Liver (tissue), 8 donors: ENCODE measurements at regions not wholly inside any gene's neighbourhood (a gene's known extent, or its start where the extent isn't known, plus 50 kb on each side); places are given as distances from the start of the nearest gene placed in this dataset.
"Not testable (repeated sequence)": the region's sequence is repeated elsewhere in the genome, so short reads cannot be mapped to it uniquely, and the experiment has no call there.

ENCODE experiments used
- DNase-seq: peaks from one replicate; pipeline ENCODE4 v3.0.0-alpha.2; 2017; ENCODE audit warnings: low spot score
- H3K27ac ChIP-seq, 2 donors: one replicate each; pipeline ENCODE4 v1.7.0; 2013; ENCODE audit warnings: inconsistent platforms in 2 of 2, low read length in 2 of 2, control low read depth in 1 of 2, low read depth in 1 of 2, mild to moderate bottlenecking in 1 of 2
- H3K27me3 ChIP-seq, 4 donors: one replicate each; pipeline versions ENCODE4 v1.6.1 to v1.7.0; 2013; ENCODE audit warnings: low read length in 3 of 4, inconsistent platforms in 1 of 4, mild to moderate bottlenecking in 1 of 4, moderate library complexity in 1 of 4; ENCODE audit not compliant: control insufficient read depth in 4 of 4, insufficient read depth in 4 of 4
- H3K36me3 ChIP-seq, 4 donors: one replicate each; pipeline versions ENCODE4 v1.6.1 to v1.7.0; 2013; ENCODE audit warnings: low read length in 3 of 4, mild to moderate bottlenecking in 3 of 4, low read depth in 1 of 4, moderate library complexity in 1 of 4; ENCODE audit not compliant: control insufficient read depth in 4 of 4, insufficient read depth in 3 of 4
- H3K4me1 ChIP-seq, 4 donors: one replicate each; pipeline versions ENCODE4 v1.6.1 to v1.7.0; 2013; ENCODE audit warnings: low read length in 3 of 4, mild to moderate bottlenecking in 3 of 4, moderate library complexity in 1 of 4; ENCODE audit not compliant: control insufficient read depth in 4 of 4, insufficient read depth in 4 of 4
- H3K4me3 ChIP-seq, 3 donors: one replicate each; pipeline versions ENCODE4 v1.6.1 to v1.7.0; 2013; ENCODE audit warnings: low read length in 3 of 3, control low read depth in 1 of 3, low read depth in 1 of 3, mild to moderate bottlenecking in 1 of 3
- H3K9ac ChIP-seq, 2 donors: one replicate each; pipeline ENCODE4 v1.7.0; 2013; ENCODE audit warnings: low read length in 2 of 2, mild to moderate bottlenecking in 2 of 2, moderate library complexity in 2 of 2, control low read depth in 1 of 2, low read depth in 1 of 2
- H3K9me3 ChIP-seq, 4 donors: one replicate each; pipeline versions ENCODE4 v1.6.1 to v1.7.0; 2013; ENCODE audit warnings: low read length in 3 of 4; ENCODE audit not compliant: control insufficient read depth in 4 of 4
- CTCF ChIP-seq: fragments of 150-350 bp; IDR thresholded peaks from 2 replicates; pipeline ENCODE4 v1.5.1; 2017; ENCODE audit warnings: improper control_type of control experiment, low read depth, low read length; ENCODE audit not compliant: missing input control
- GABPA ChIP-seq, 2 donors: IDR thresholded peaks in 1 of 2; conservative IDR thresholded peaks in 1 of 2; 2 replicates each; pipeline ENCODE4 v1.6.1; 2016; ENCODE audit warnings: antibody characterized with exemption in 2 of 2, mild to moderate bottlenecking in 1 of 2, moderate library complexity in 1 of 2
- HNF4A ChIP-seq, 2 donors: conservative IDR thresholded peaks; 2 replicates each; pipeline ENCODE4 v1.6.1; 2016; ENCODE audit warnings: antibody characterized with exemption in 2 of 2, mild to moderate bottlenecking in 2 of 2
- MAX ChIP-seq: IDR thresholded peaks from 2 replicates; pipeline ENCODE4 v1.6.1; 2016; ENCODE audit warnings: antibody characterized with exemption
- NR2F2 ChIP-seq: IDR thresholded peaks from 2 replicates; pipeline ENCODE4 v1.6.1; 2016; ENCODE audit warnings: antibody characterized with exemption
- RAD21 ChIP-seq, 2 donors: IDR thresholded peaks; 2 replicates each; pipeline ENCODE4 v1.6.1; 2016; ENCODE audit warnings: antibody characterized with exemption in 2 of 2, mild to moderate bottlenecking in 2 of 2
- REST ChIP-seq: IDR thresholded peaks from 2 replicates; pipeline ENCODE4 v1.6.1; 2016; ENCODE audit warnings: antibody characterized with exemption, mild to moderate bottlenecking
- RXRA ChIP-seq, 2 donors: IDR thresholded peaks; 2 replicates each; pipeline ENCODE4 v1.6.1; 2017 to 2018; ENCODE audit warnings: antibody characterized with exemption in 2 of 2, mild to moderate bottlenecking in 1 of 2
- SP1 ChIP-seq: IDR thresholded peaks from 2 replicates; pipeline ENCODE4 v1.6.1; 2018; ENCODE audit warnings: antibody characterized with exemption, mild to moderate bottlenecking
- YY1 ChIP-seq: IDR thresholded peaks from 2 replicates; pipeline ENCODE4 v1.6.1; 2016; ENCODE audit warnings: antibody characterized with exemption, mild to moderate bottlenecking
- WGBS: extraction: QIAGEN DNeasy Blood & Tissue Kit; methylation state at CpG from one replicate; pipeline ENCODE4 v1.1.7; 2013; 5-methylcytosine and 5-hydroxymethylcytosine counted together
- donor health status: healthy.
- donor health status: healthy.
- donor health status: healthy.
- donor health status: healthy.
- donor health status: healthy.

- Histone ChIP-seq H3K4me1 (peaks cover 0 to 14% (median 13%) of the 10 kb centered on the region in 4 donors), H3K27me3 (no peaks in the 10 kb centered on the region), H3K36me3 (no peaks in the 10 kb centered on the region), H3K9me3 (no peaks in the 10 kb centered on the region), H3K4me3 (peak overlapping the region in 1 of 3 donors; percentile 26), H3K27ac (no peak overlapping the region), H3K9ac (no peak overlapping the region)
- TF ChIP-seq GABPA (IDR thresholded peaks at IDR 0.05 in 1 of 2, conservative IDR thresholded peaks at IDR 0.05 in 1 of 2) (no peak), RAD21 (IDR thresholded peaks at IDR 0.05) (peak; percentile 76 to 77), RXRA (IDR thresholded peaks at IDR 0.05) (peak; percentile 14 to 15), CTCF (peak; percentile 40), SP1 (peak; percentile 52), HNF4A (conservative IDR thresholded peaks at IDR 0.05) (peak; percentile 38 to 56)
- no peak for DNase-seq
- WGBS = 34% methylated on average over 3 of the region's 3 CpGs
These were observed 389.9 kb upstream of the EMCN start for GRCh38 chr4:100907465-100908454.

- Histone ChIP-seq H3K4me1 (peaks cover 0 to 14% (median 13%) of the 10 kb centered on the region in 4 donors), H3K9ac (no peak overlapping the region), H3K36me3 (no peaks in the 10 kb centered on the region), H3K9me3 (no peaks in the 10 kb centered on the region), H3K27ac (no peak overlapping the region), H3K4me3 (no peak overlapping the region), H3K27me3 (no peaks in the 10 kb centered on the region)
- 64% methylated on average over 3 of the region's 3 CpGs for WGBS
- TF ChIP-seq MAX (no peak), SP1 (no peak)
- DNase-seq = no peak
These were observed 389.2 kb upstream of the EMCN start for GRCh38 chr4:100906973-100907372.

GRCh38 chr4:100900945-100901344 is 383.1 kb upstream of the EMCN start:
- H3K4me1 ChIP-seq, H3K9me3 ChIP-seq: not testable (repeated sequence)
- WGBS = 95% methylated on average over 5 of the region's 5 CpGs

GRCh38 chr4:100900134-100900533 is 382.3 kb upstream of the EMCN start:
- TF ChIP-seq NR2F2 (no peak), REST (no peak), YY1 (no peak)
- WGBS = 95% methylated on average over 11 of the region's 11 CpGs
- DNase-seq = no peak

More at GRCh38 chr4:100900945-100901344, 383.1 kb upstream of the EMCN start:
- H3K4me3 ChIP-seq, H3K36me3 ChIP-seq, H3K27ac ChIP-seq, H3K9ac ChIP-seq, DNase-seq, H3K27me3 ChIP-seq: not testable (repeated sequence)

More at GRCh38 chr4:100900134-100900533, 382.3 kb upstream of the EMCN start:
- H3K9ac ChIP-seq = no peak overlapping the region
- H3K4me1 ChIP-seq = peaks cover 0 to 17% (median 2%) of the 10 kb centered on the region in 4 donors
- H3K9me3 ChIP-seq = no peaks in the 10 kb centered on the region
- no peak overlapping the region for H3K4me3 ChIP-seq
- H3K36me3 ChIP-seq = no peaks in the 10 kb centered on the region
- no peak overlapping the region for H3K27ac ChIP-seq
- H3K27me3 ChIP-seq = no peaks in the 10 kb centered on the region
